ENCODE measurements at regions not wholly inside any gene's neighbourhood (a gene's known extent, or its start where the extent isn't known, plus 50 kb on each side); places are given as distances from the start of the nearest gene placed in this dataset.

- ATAC-seq: peak in 5 of 8 donors; percentile 34 to 47 (median 45)
- intact Hi-C loops (cut with DNase I): no loop called here
These were observed 142.0 kb downstream of the FAM114A2 start for GRCh38 chr5:153896701-153897100.

GRCh38 chr5:153896117-153896516, 142.6 kb downstream of the FAM114A2 start:
- no peaks in the 10 kb centered on the region for H3K36me3 ChIP-seq
- intact Hi-C loops (cut with DNase I): no loop called here
- no peaks in the 10 kb centered on the region for H3K27me3 ChIP-seq
- no peaks in the 10 kb centered on the region for H3K4me1 ChIP-seq
- no peak overlapping the region for H3K27ac ChIP-seq
- DNase-seq: no peak
- no peak overlapping the region for H3K4me3 ChIP-seq
- ATAC-seq: no peak
- 61 to 66% methylated on average over 2 of the region's 2 CpGs for WGBS, 2 donors
- no peaks in the 10 kb centered on the region for H3K9me3 ChIP-seq
- TF ChIP-seq, protein P1, sequence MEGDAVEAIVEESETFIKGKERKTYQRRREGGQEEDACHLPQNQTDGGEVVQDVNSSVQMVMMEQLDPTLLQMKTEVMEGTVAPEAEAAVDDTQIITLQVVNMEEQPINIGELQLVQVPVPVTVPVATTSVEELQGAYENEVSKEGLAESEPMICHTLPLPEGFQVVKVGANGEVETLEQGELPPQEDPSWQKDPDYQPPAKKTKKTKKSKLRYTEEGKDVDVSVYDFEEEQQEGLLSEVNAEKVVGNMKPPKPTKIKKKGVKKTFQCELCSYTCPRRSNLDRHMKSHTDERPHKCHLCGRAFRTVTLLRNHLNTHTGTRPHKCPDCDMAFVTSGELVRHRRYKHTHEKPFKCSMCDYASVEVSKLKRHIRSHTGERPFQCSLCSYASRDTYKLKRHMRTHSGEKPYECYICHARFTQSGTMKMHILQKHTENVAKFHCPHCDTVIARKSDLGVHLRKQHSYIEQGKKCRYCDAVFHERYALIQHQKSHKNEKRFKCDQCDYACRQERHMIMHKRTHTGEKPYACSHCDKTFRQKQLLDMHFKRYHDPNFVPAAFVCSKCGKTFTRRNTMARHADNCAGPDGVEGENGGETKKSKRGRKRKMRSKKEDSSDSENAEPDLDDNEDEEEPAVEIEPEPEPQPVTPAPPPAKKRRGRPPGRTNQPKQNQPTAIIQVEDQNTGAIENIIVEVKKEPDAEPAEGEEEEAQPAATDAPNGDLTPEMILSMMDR (IDR thresholded peaks at IDR 0.05): no peak

More at GRCh38 chr5:153896701-153897100, 142.0 kb downstream of the FAM114A2 start:
- Histone ChIP-seq H3K9me3 (no peaks in the 10 kb centered on the region), H3K27ac (no peak overlapping the region), H3K4me1 (no peaks in the 10 kb centered on the region), H3K27me3 (no peaks in the 10 kb centered on the region), H3K36me3 (no peaks in the 10 kb centered on the region), H3K4me3 (no peak overlapping the region)
- TF ChIP-seq, protein P1 (IDR thresholded peaks at IDR 0.05): no peak
- DNase-seq: no peak

DNA sequence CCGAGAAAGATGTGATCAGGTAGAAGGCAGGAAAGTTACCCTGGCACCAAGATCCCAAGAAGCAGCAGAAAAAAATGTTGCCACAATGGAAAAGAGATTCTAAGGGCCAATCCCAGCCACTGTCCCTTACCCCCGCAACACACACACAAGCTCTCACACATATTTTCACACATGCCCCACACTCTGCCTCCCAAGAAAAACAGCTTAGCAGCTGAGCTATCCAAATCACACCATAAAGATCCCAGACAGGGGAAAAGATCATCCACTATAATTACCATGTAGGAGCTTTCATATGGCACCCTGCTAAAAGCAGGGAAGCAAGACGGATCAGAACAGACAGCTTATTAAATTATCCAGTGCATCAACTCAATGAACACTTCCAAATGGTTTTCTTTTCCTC, 143.4 kb downstream of the FAM114A2 start:
- no peaks in the 10 kb centered on the region for H3K36me3 ChIP-seq
- H3K27ac ChIP-seq: no peak overlapping the region
- TF ChIP-seq, protein P1 (IDR thresholded peaks at IDR 0.05): no peak
- no peak overlapping the region for H3K4me3 ChIP-seq
- H3K9me3 ChIP-seq: no peaks in the 10 kb centered on the region
- H3K4me1 ChIP-seq: no peaks in the 10 kb centered on the region
- no peak for ATAC-seq
- no peak for DNase-seq
- intact Hi-C loops (cut with DNase I): no loop called here
- WGBS, 2 donors: 75 to 80% methylated on average over 3 of the region's 3 CpGs
- H3K27me3 ChIP-seq: no peaks in the 10 kb centered on the region

GRCh38 chr5:153893817-153894216, 144.9 kb downstream of the FAM114A2 start:
- Histone ChIP-seq H3K36me3 (no peaks in the 10 kb centered on the region), H3K9me3 (no peaks in the 10 kb centered on the region), H3K27ac (no peak overlapping the region), H3K4me3 (no peak overlapping the region), H3K27me3 (no peaks in the 10 kb centered on the region), H3K4me1 (no peaks in the 10 kb centered on the region)
- TF ChIP-seq, protein P1 (IDR thresholded peaks at IDR 0.05): no peak
- DNase-seq (no peak), ATAC-seq (no peak)
- intact Hi-C loops (cut with DNase I): no loop called here
- 42 to 49% methylated on average over 5 of the region's 5 CpGs for WGBS, 2 donors

GRCh38 chr5:153891394-153891793, 147.3 kb downstream of the FAM114A2 start:
- ATAC-seq (no peak), DNase-seq (no peak)
- H3K27ac ChIP-seq: no peak overlapping the region
- H3K4me3 ChIP-seq: no peak overlapping the region
- no peaks in the 10 kb centered on the region for H3K9me3 ChIP-seq
- intact Hi-C loops (cut with DNase I): no loop called here
- TF ChIP-seq, protein P1 (IDR thresholded peaks at IDR 0.05): no peak
- H3K36me3 ChIP-seq: no peaks in the 10 kb centered on the region
- H3K4me1 ChIP-seq: no peaks in the 10 kb centered on the region
- H3K27me3 ChIP-seq: peaks cover 0 to 2% (median 0%) of the 10 kb centered on the region in 7 donors
